ENCODE measurements at regions not wholly inside any gene's neighbourhood (a gene's known extent, or its start where the extent isn't known, plus 50 kb on each side); places are given as distances from the start of the nearest gene placed in this dataset.

DNA sequence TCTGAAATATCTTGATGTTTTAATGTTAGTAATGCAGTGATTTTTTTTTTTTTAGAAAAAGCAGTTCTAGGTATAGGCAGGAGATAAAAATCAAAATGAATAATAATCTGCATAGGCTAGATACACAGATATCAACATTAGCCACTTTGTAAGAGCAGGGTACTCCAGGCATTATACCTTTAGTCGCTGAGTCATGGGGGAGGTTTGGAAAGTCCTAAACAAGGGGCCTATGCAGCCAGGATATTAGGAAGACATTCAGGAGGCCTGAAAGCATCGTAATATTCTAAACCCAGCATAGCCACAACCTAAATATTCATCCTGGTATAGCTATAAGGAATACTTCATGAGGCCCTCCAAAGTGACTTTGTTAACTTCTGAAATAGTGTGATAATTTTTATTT lies 258.1 kb upstream of the NECTIN3 start:
- no peaks in the 10 kb centered on the region for H3K9me2 ChIP-seq (ENCODE audit: insufficient read depth, low read length)
- no peak overlapping the region for H3K9ac ChIP-seq (ENCODE audit: low read length)
- TF ChIP-seq POLR2AphosphoS5 (IDR thresholded peaks at IDR 0.05) = no peak
- TF ChIP-seq EZH2 (IDR thresholded peaks at IDR 0.05; ENCODE audit: borderline replicate concordance, insufficient read depth, low read length, poor library complexity, severe bottlenecking) = no peak
- TF ChIP-seq, protein P1, sequence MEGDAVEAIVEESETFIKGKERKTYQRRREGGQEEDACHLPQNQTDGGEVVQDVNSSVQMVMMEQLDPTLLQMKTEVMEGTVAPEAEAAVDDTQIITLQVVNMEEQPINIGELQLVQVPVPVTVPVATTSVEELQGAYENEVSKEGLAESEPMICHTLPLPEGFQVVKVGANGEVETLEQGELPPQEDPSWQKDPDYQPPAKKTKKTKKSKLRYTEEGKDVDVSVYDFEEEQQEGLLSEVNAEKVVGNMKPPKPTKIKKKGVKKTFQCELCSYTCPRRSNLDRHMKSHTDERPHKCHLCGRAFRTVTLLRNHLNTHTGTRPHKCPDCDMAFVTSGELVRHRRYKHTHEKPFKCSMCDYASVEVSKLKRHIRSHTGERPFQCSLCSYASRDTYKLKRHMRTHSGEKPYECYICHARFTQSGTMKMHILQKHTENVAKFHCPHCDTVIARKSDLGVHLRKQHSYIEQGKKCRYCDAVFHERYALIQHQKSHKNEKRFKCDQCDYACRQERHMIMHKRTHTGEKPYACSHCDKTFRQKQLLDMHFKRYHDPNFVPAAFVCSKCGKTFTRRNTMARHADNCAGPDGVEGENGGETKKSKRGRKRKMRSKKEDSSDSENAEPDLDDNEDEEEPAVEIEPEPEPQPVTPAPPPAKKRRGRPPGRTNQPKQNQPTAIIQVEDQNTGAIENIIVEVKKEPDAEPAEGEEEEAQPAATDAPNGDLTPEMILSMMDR (IDR thresholded peaks at IDR 0.05; ENCODE audit: poor library complexity, severe bottlenecking) = no peak
- TF ChIP-seq RAD21 (conservative IDR thresholded peaks at IDR 0.05) = no peak
- no peak for TF ChIP-seq EP300 (conservative IDR thresholded peaks at IDR 0.05; ENCODE audit: poor library complexity, severe bottlenecking)
- no peak for TF ChIP-seq MXI1 (conservative IDR thresholded peaks at IDR 0.05; ENCODE audit: poor library complexity, severe bottlenecking)
- TF ChIP-seq, protein P2, sequence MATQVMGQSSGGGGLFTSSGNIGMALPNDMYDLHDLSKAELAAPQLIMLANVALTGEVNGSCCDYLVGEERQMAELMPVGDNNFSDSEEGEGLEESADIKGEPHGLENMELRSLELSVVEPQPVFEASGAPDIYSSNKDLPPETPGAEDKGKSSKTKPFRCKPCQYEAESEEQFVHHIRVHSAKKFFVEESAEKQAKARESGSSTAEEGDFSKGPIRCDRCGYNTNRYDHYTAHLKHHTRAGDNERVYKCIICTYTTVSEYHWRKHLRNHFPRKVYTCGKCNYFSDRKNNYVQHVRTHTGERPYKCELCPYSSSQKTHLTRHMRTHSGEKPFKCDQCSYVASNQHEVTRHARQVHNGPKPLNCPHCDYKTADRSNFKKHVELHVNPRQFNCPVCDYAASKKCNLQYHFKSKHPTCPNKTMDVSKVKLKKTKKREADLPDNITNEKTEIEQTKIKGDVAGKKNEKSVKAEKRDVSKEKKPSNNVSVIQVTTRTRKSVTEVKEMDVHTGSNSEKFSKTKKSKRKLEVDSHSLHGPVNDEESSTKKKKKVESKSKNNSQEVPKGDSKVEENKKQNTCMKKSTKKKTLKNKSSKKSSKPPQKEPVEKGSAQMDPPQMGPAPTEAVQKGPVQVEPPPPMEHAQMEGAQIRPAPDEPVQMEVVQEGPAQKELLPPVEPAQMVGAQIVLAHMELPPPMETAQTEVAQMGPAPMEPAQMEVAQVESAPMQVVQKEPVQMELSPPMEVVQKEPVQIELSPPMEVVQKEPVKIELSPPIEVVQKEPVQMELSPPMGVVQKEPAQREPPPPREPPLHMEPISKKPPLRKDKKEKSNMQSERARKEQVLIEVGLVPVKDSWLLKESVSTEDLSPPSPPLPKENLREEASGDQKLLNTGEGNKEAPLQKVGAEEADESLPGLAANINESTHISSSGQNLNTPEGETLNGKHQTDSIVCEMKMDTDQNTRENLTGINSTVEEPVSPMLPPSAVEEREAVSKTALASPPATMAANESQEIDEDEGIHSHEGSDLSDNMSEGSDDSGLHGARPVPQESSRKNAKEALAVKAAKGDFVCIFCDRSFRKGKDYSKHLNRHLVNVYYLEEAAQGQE (IDR thresholded peaks at IDR 0.05; ENCODE audit: borderline replicate concordance) = no peak
- TF ChIP-seq SMC3 (conservative IDR thresholded peaks at IDR 0.05; ENCODE audit: poor library complexity) = no peak
- H4K20me1 ChIP-seq (ENCODE audit: insufficient read depth) = no peaks in the 10 kb centered on the region
- no peaks in the 10 kb centered on the region for H3K27me3 ChIP-seq (ENCODE audit: insufficient read depth, low read depth, low read length)
- no peaks in the 10 kb centered on the region for H3K36me3 ChIP-seq (ENCODE audit: insufficient read depth, low read length)
- no peak overlapping the region for H3K27ac ChIP-seq (ENCODE audit: low read length)
- H3K4me2 ChIP-seq (ENCODE audit: low read length) = no peak overlapping the region
- H3K4me3 ChIP-seq (ENCODE audit: low read length) = no peak overlapping the region
- H3K79me2 ChIP-seq (replicated peaks; ENCODE audit: insufficient read depth, low read length) = no peaks in the 10 kb centered on the region
- H3K9me3 ChIP-seq (ENCODE audit: low read length) = no peaks in the 10 kb centered on the region
- H2AFZ ChIP-seq (ENCODE audit: low read depth, low read length) = no peak overlapping the region
- no peaks in the 10 kb centered on the region for H3F3A ChIP-seq (ENCODE audit: insufficient read depth, low read length, poor library complexity, severe bottlenecking)

DNA sequence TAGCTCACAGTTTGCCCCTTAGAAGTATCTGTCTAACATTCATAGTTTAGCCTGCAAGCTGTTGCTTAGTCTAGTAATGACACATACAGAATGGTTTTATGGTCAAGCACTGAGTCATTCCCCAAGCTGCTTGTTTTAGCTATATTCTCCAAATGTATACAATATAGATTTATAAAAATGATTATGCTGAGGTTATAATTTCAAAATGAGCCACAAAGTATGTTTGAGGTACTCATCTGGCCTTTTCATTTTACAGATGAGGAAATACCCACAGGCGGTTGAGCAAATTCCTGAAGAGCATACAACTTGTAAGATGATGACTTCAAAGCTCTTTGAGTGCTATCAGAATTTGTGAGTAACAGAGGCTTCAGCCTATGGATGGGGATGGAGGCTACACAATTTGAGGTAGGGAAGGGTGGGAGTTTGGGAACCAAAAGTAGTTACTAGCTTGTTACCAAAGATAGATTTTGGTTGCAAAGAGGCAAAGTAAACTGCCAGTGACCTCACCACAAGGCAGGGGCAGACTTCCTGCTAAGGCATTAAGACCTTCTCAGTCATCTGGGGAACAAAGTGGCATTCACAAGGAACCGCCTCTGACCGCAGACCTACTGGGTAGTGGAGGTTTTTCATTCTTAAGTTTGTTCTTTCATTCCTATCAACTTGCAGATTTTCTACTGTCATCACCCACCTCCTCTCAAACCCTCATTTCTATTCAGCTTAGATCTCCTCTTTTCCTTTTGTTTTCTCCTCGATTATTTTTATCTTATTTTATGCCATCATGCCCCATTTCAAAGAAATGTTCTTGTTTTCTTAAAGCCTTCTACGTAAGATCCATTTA lies 257.2 kb upstream of the NECTIN3 start:
- H3K4me2 ChIP-seq (ENCODE audit: low read length) = no peak overlapping the region
- H3F3A ChIP-seq (ENCODE audit: insufficient read depth, low read length, poor library complexity, severe bottlenecking) = no peaks in the 10 kb centered on the region
- TF ChIP-seq, protein P2 (IDR thresholded peaks at IDR 0.05; ENCODE audit: borderline replicate concordance) = no peak
- no peak for TF ChIP-seq TAF1 (IDR thresholded peaks at IDR 0.05; ENCODE audit: low read depth)
- no peak overlapping the region for H3K9ac ChIP-seq (ENCODE audit: low read length)
- H3K27ac ChIP-seq (ENCODE audit: low read length) = no peak overlapping the region
- H4K20me1 ChIP-seq (ENCODE audit: insufficient read depth) = no peaks in the 10 kb centered on the region
- H3K36me3 ChIP-seq (ENCODE audit: insufficient read depth, low read length) = no peaks in the 10 kb centered on the region
- H2AFZ ChIP-seq (ENCODE audit: low read depth, low read length) = no peak overlapping the region
- no peaks in the 10 kb centered on the region for H3K27me3 ChIP-seq (ENCODE audit: insufficient read depth, low read depth, low read length)
- no peaks in the 10 kb centered on the region for H3K9me3 ChIP-seq (ENCODE audit: low read length)
- no peaks in the 10 kb centered on the region for H3K79me2 ChIP-seq (replicated peaks; ENCODE audit: insufficient read depth, low read length)
- no peak overlapping the region for H3K4me3 ChIP-seq (ENCODE audit: low read length)
- no peaks in the 10 kb centered on the region for H3K9me2 ChIP-seq (ENCODE audit: insufficient read depth, low read length)
